HUDEP-2 (cell line): ENCODE measurements at regions not wholly inside any gene's neighbourhood (a gene's known extent, or its start where the extent isn't known, plus 50 kb on each side); places are given as distances from the start of the nearest gene placed in this dataset.
"Not testable (repeated sequence)": the region's sequence is repeated elsewhere in the genome, so short reads cannot be mapped to it uniquely, and the experiment has no call there.

Experiments
- DNase-seq, 76 experiments: peaks; one replicate each; lab custom pipeline; 2025; ENCODE audit not compliant: unreplicated experiment in 76 of 76; lab: John Stamatoyannopoulos, UW

- DNase-seq: not testable (repeated sequence)
Measured at GRCh38 chr5:34096033-34096432, 53.0 kb upstream of the C1QTNF3 start.

DNA sequence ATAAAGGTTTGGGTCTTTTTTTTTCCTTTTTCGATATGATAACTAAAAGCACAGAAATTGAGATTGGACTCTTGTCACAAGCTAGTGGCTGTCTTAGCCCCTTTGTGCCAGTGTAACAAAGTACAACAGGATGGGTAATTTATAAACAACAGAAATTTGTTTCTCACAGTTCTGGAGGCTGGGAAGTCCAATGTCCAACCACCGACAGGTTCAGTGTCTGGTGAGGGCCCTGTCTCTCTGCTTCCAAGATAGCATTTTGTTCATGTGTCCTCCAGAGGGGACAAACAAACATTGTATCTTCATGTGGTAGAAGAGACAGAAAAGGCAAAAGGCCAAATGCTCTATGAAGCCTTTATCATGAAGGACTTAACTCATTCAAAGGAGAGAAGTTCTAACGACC is 56.9 kb upstream of the C1QTNF3 start:
- not testable (repeated sequence) for DNase-seq

- DNase-seq: not testable (repeated sequence)
Measured at GRCh38 chr5:34101567-34101966, 58.6 kb upstream of the C1QTNF3 start.

DNA sequence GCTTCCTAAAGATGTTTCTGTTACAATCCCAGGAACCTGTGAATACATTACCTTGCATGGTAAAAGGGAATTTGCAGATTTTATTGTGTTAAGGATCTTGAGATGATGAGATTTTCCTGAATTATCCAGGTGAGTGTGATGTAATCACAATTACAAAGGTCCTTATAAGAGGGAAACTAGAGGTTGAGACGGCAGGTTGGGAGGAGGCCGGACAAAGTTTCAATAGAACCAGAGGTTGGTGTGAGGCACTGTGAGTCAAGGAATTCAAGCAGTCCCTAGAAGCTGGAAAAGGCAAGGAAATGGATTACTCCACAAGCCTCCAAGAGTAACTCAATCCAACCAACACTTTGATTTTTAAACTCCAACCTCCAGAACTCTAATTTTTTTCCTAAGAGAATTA is 65.9 kb upstream of the C1QTNF3 start:
- not testable (repeated sequence) for DNase-seq

DNA sequence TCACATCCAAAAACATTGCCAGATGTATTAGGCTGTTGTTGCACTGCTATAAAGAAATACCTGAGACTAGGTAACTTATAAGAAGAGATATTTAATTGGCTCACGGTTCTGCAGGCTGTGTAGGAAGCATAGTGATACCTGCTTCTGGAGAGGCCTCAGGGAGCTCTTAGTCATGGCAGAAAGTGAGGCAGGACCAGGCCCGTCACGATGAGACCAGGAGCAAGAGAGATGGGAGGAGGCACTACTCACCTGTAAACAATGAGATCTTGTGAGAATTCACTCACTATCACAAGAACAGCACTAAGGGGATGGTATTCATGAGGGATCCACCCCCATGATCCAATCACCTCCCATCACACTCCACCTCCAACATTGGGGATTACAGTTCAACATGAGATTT is 81.3 kb upstream of the C1QTNF3 start:
- not testable (repeated sequence) for DNase-seq

DNA sequence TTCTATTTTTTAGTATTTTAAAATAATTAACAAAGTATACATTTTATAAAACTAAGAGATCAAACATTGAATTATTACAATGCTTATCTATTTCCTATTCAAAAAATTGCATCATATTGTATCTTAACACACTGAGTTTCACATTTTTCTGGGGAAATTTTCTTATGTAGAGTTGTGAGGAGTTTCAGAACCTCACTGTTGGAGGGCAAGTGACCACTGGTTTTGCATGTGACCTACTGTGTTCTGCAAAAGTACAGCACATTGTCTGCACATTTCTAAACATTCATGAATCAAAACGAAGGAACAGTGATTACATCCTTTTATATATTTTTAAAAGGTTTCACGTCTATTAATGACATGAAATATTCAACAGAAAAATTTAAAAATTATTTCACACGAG is 82.3 kb upstream of the C1QTNF3 start:
- not testable (repeated sequence) for DNase-seq

- not testable (repeated sequence) for DNase-seq
Measured at GRCh38 chr5:34126741-34127140, 83.7 kb upstream of the C1QTNF3 start.

- not testable (repeated sequence) for DNase-seq
Measured at GRCh38 chr5:34127818-34128217, 84.8 kb upstream of the C1QTNF3 start.

DNA sequence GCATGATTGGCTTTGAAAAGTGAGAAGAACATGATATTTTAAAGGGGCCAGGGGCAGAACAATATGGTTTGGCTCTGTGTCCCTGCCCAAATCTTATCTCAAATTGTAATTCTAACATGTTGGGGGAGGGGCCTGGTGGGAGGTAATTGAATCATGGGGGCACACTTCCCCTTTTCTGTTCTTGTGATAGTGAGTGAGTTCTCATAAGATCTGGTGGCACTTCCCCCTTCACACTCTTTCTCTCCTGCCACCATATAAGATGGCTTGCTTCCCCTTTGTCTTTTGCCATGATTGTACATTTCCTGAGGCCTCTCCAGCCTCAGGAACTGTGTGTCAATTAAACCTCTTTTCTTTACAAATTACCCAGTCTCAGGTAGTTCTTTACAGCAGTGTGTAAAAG is 85.9 kb upstream of the C1QTNF3 start:
- DNase-seq: not testable (repeated sequence)

DNA sequence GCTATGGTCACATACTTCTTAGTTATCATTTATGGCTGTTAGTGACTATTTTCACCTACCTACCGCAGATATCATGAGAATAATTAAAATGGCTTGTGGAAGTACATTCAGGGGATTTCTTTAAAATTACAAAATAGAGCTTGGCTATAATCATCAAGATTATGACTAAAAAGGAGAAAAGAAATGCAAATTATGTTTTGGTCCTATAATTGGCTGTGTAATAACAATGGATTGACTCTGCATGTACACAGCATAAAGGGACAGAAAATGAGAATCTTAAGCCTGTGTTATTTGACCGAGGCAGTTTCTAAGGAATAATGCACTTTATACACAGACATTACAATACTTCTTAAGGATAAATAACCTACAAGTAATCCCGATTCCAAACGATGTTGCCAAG is 112.0 kb upstream of the C1QTNF3 start:
- DNase-seq: not testable (repeated sequence)

- DNase-seq: not testable (repeated sequence)
Measured at GRCh38 chr5:34156703-34157414, 113.8 kb upstream of the C1QTNF3 start.

GRCh38 chr5:34160904-34161303 is 117.9 kb upstream of the C1QTNF3 start:
- not testable (repeated sequence) for DNase-seq

GRCh38 chr5:34171398-34171797 is 128.4 kb upstream of the C1QTNF3 start:
- not testable (repeated sequence) for DNase-seq

DNA sequence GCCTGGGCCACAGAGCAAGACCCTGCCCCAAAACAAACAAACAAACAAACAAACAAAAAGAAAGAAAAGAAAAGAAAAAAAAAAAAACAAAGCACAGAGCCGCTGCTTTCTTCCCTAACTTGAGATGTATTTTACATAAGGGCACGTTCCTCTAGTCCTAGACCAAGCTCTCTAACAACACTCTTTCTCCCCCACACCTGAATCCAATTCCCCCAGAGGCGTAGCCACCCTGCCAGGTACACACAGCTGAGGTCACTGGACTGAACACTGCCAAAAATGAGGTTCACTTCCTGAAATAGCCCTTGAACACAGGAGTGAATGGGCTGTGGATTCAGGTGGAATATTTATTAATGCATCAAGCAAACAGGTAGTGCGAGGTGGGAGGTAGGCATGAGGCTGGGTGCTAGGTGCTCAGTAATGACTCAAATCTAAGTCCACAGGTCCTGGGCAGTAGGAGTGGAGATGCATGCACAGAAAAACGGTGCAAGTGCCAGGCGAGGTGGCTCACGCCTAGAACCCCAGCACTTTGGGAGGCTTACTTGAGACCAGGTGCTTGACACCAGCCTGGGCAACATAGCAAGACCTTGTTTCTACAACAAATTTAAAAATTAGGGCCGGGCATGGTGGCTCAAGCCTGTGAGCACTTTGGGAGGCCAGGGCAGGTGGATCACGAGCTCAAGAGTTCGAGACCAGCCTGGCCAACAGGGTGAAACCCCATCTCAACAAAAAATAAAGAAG is 136.6 kb upstream of the C1QTNF3 start:
- DNase-seq: not testable (repeated sequence)

DNA sequence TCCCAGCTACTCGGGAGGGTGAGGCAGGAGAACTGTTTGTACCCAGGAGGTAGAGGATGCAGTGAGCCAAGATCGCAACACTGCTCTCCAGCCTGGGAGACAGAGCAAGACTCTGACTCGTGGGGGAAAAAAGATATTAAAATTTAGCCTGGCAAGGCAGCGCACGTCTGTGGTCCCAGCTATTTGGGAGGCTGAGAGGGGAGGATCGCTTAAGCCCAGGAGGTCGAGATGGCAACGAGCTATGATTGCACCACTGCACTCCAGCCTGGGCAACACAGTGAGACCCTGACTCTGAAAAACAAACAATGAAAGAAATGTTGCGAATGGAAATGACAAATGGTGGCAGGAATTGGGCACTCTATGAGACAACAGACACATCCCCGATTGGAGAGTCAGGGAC is 137.2 kb upstream of the C1QTNF3 start:
- DNase-seq: not testable (repeated sequence)

- DNase-seq: not testable (repeated sequence)
Measured at GRCh38 chr5:34180940-34181614, 138.1 kb upstream of the C1QTNF3 start.

- DNase-seq: not testable (repeated sequence)
Measured at GRCh38 chr5:34185005-34185404, 142.0 kb upstream of the C1QTNF3 start.

GRCh38 chr5:34185572-34185971 is 142.6 kb upstream of the C1QTNF3 start:
- not testable (repeated sequence) for DNase-seq

- DNase-seq: not testable (repeated sequence)
Measured at GRCh38 chr5:34186108-34186507, 143.1 kb upstream of the C1QTNF3 start.

- DNase-seq: not testable (repeated sequence)
Measured at GRCh38 chr5:34186865-34187264, 143.9 kb upstream of the C1QTNF3 start.

DNA sequence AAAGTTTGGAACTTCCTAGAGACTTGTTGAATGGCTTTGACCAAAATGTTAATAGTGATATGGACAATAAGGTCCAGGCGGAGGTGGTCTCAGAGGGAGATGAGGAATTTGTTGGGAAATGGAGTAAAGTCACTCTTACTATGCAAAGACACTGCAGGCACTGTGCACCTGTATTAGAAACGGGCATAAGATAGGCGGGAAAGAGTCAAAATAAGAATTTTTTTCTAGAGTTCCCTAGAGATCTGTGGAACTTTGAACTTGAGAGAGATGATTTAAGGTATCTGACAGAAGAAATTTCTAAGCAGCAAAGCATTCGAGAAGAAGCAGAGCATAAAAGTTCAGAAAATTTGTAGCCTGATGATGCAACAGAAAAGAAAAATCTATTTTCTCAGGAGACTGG is 144.4 kb upstream of the C1QTNF3 start:
- DNase-seq: not testable (repeated sequence)
